SK-N-SH (cell line): ENCODE measurements at regions not wholly inside any gene's neighbourhood (a gene's known extent, or its start where the extent isn't known, plus 50 kb on each side); places are given as distances from the start of the nearest gene placed in this dataset.

Experiments
- CTCF ChIA-PET: fragments of 300-600, 350-600 bp; formaldehyde crosslinking; extraction: SDS; loops from one replicate; lab custom pipeline; 2021; lab: Yijun Ruan, JAX
- POLR2A ChIA-PET: fragments of 350-600 bp; sonication (Branson Sonifier 250); formaldehyde crosslinking; extraction: SDS; loops from one replicate; lab custom pipeline; 2020; ENCODE audit warnings: antibody characterized with exemption, inconsistent platforms; lab: Yijun Ruan, JAX
- DNase-seq: peaks from one replicate; pipeline ENCODE4 v3.0.0; 2012
- H2AFZ ChIP-seq: fragments of 200-600 bp; sonication (generic); 2 replicates; pipeline ENCODE4 v1.8.1; 2016; ENCODE audit warnings: antibody characterized with exemption, mild to moderate bottlenecking, low read depth
- H3F3A ChIP-seq: fragments of 200-600 bp; sonication (generic); replicated peaks from 2 replicates; pipeline ENCODE3; 2016; ENCODE audit warnings: antibody characterized with exemption, mild to moderate bottlenecking; ENCODE audit not compliant: insufficient read depth
- H3K27ac ChIP-seq, 2 experiments: fragments of 200-500 bp in 1 of 2; fragments of 200-600 bp in 1 of 2; sonication (Bioruptor generic) in 1 of 2; sonication (generic), shearing (Covaris generic) in 1 of 2; 2 replicates each; pipeline versions ENCODE4 v1.5.1 to v1.6.1; 2014 to 2016; ENCODE audit warnings: low read depth in 2 of 2, inconsistent platforms in 1 of 2, low read length in 1 of 2, mild to moderate bottlenecking in 1 of 2, mixed read lengths in 1 of 2
- H3K27me3 ChIP-seq: fragments of 200-600 bp; sonication (generic), shearing (Covaris generic); 2 replicates; pipeline ENCODE4 v1.6.1; 2016; ENCODE audit warnings: mixed run types; ENCODE audit not compliant: insufficient read depth
- H3K36me3 ChIP-seq, 2 experiments: fragments of 200-500 bp in 1 of 2; fragments of 200-600 bp in 1 of 2; sonication (Bioruptor generic) in 1 of 2; sonication (generic) in 1 of 2; replicated peaks in 1 of 2; 2 replicates each; pipeline versions ENCODE3 to v1.5.1; 2014 to 2016; ENCODE audit warnings: low read length in 1 of 2, mild to moderate bottlenecking in 1 of 2; ENCODE audit not compliant: insufficient read depth in 2 of 2, control insufficient read depth in 1 of 2
- H3K4me1 ChIP-seq, 2 experiments: fragments of 200-500 bp in 1 of 2; fragments of 200-600 bp in 1 of 2; sonication (Bioruptor generic) in 1 of 2; sonication (generic), shearing (Covaris generic) in 1 of 2; 2 replicates each; pipeline versions ENCODE4 v1.5.1 to v1.6.1; 2014 to 2016; ENCODE audit warnings: low read depth in 1 of 2, low read length in 1 of 2, mixed run types in 1 of 2; ENCODE audit not compliant: insufficient read depth in 2 of 2, control insufficient read depth in 1 of 2
- H3K4me2 ChIP-seq: fragments of 200-600 bp; sonication (generic), shearing (Covaris generic); 2 replicates; pipeline ENCODE4 v1.6.1; 2017; ENCODE audit warnings: mixed run types
- H3K4me3 ChIP-seq, 2 experiments: fragments of 200-500 bp in 1 of 2; fragments of 200-600 bp in 1 of 2; sonication (Bioruptor generic) in 1 of 2; sonication (generic), shearing (Covaris generic) in 1 of 2; 2 replicates each; pipeline versions ENCODE4 v1.5.1 to v1.8.1; 2014 to 2016; ENCODE audit warnings: low read depth in 2 of 2, inconsistent platforms in 1 of 2, low read length in 1 of 2, mild to moderate bottlenecking in 1 of 2, mixed read lengths in 1 of 2, moderate library complexity in 1 of 2
- H3K79me2 ChIP-seq: fragments of 200-600 bp; sonication (generic); 2 replicates; pipeline ENCODE4 v1.8.1; 2017; ENCODE audit warnings: mild to moderate bottlenecking; ENCODE audit not compliant: insufficient read depth
- H3K9ac ChIP-seq: fragments of 200-600 bp; sonication (generic); 2 replicates; pipeline ENCODE4 v1.6.1; 2017; ENCODE audit warnings: mixed run types
- H3K9me2 ChIP-seq: fragments of 200-600 bp; sonication (generic); 2 replicates; pipeline ENCODE4 v1.6.1; 2017; ENCODE audit warnings: mixed run types
- H3K9me3 ChIP-seq: fragments of 200-600 bp; sonication (generic); 2 replicates; pipeline ENCODE4 v1.6.1; 2017; ENCODE audit warnings: mixed run types, mild to moderate bottlenecking, moderate library complexity
- H4K20me1 ChIP-seq: fragments of 200-600 bp; sonication (generic); 2 replicates; pipeline ENCODE4 v1.6.1; 2017; ENCODE audit warnings: mild to moderate bottlenecking, mixed run types; ENCODE audit not compliant: insufficient read depth
- ELF1 ChIP-seq: IDR thresholded peaks from 2 replicates; pipeline ENCODE4 v1.4.0; 2012
- FOSL2 ChIP-seq: IDR thresholded peaks from 2 replicates; pipeline ENCODE4 v1.4.0; 2012; ENCODE audit warnings: low read depth, mild to moderate bottlenecking, moderate library complexity, borderline replicate concordance
- FOXM1 ChIP-seq: IDR thresholded peaks from 2 replicates; pipeline ENCODE4 v1.4.0; 2012; ENCODE audit warnings: low read depth, mild to moderate bottlenecking
- GABPA ChIP-seq: IDR thresholded peaks from 2 replicates; pipeline ENCODE4 v1.4.0; 2012; ENCODE audit warnings: low read depth, mild to moderate bottlenecking
- IRF3 ChIP-seq: fragments of 150-350 bp; IDR thresholded peaks from 2 replicates; pipeline ENCODE4 v1.6.1; 2016; ENCODE audit warnings: mild to moderate bottlenecking, low read depth, low read length
- JUND ChIP-seq: IDR thresholded peaks from 2 replicates; pipeline ENCODE4 v1.4.0; 2012
- MEF2A ChIP-seq: IDR thresholded peaks from 2 replicates; pipeline ENCODE4 v1.4.0; 2012; ENCODE audit warnings: low read depth, borderline replicate concordance
- REST ChIP-seq: IDR thresholded peaks from 2 replicates; pipeline ENCODE4 v1.6.1; 2012; ENCODE audit warnings: mild to moderate bottlenecking, low read depth, low read length, moderate library complexity
- RXRA ChIP-seq: IDR thresholded peaks from 2 replicates; pipeline ENCODE4 v1.4.0; 2012; ENCODE audit warnings: low read depth, mild to moderate bottlenecking, borderline replicate concordance
- SMC3 ChIP-seq: IDR thresholded peaks from 2 replicates; pipeline ENCODE4 v1.6.1; 2012; ENCODE audit warnings: low read depth, low read length, improper control_type of control experiment
- TAF1 ChIP-seq: IDR thresholded peaks from 2 replicates; pipeline ENCODE4 v1.6.1; 2012; ENCODE audit warnings: low read depth, mild to moderate bottlenecking, low read length, moderate library complexity, borderline replicate concordance
- USF1 ChIP-seq: IDR thresholded peaks from 2 replicates; pipeline ENCODE4 v1.4.0; 2012; ENCODE audit warnings: low read depth, borderline replicate concordance
- YY1 ChIP-seq: IDR thresholded peaks from 2 replicates; pipeline ENCODE4 v1.4.0; 2012; ENCODE audit warnings: low read depth, mild to moderate bottlenecking
- ZBTB33 ChIP-seq: IDR thresholded peaks from 2 replicates; pipeline ENCODE4 v1.4.0; 2012; ENCODE audit warnings: low read depth, borderline replicate concordance
- WGBS: methylation state at CpG from one replicate; pipeline ENCODE4 v1.1.6; 2017; ENCODE audit warnings: low lambda C conversion rate; 5-methylcytosine and 5-hydroxymethylcytosine counted together
- TF ChIP-seq, protein P1 (sequence below): fragments of 150-350 bp; IDR thresholded peaks from 2 replicates; pipeline ENCODE4 v1.6.1; 2017; ENCODE audit warnings: antibody characterized with exemption, low read length, low read depth, borderline replicate concordance

- ChIA-PET POLR2A (no interaction called here), CTCF (interaction anchor here (1.5 kb wide), 1 partner anchor 18 kb away, joined by 4 read pairs; no protein-coding TSS in a partner anchor)
- no peaks in the 10 kb centered on the region for H3K9me3 ChIP-seq
- H3K27ac ChIP-seq: no peak overlapping the region
- H4K20me1 ChIP-seq: no peaks in the 10 kb centered on the region
- no peak for DNase-seq
- peaks cover 0 to 14% of the 10 kb centered on the region in 2 experiments; a peak in 1 of 4 replicates for H3K4me1 ChIP-seq
- H3K4me2 ChIP-seq: no peak overlapping the region
- TF ChIP-seq TAF1: no peak
- no peak for TF ChIP-seq JUND
- no peak for TF ChIP-seq RXRA
- TF ChIP-seq YY1: no peak
- TF ChIP-seq ELF1: no peak
- no peak for TF ChIP-seq MEF2A
- TF ChIP-seq IRF3: no peak
- TF ChIP-seq, protein P1, sequence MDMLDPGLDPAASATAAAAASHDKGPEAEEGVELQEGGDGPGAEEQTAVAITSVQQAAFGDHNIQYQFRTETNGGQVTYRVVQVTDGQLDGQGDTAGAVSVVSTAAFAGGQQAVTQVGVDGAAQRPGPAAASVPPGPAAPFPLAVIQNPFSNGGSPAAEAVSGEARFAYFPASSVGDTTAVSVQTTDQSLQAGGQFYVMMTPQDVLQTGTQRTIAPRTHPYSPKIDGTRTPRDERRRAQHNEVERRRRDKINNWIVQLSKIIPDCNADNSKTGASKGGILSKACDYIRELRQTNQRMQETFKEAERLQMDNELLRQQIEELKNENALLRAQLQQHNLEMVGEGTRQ: no peak
- no peak for TF ChIP-seq USF1
- TF ChIP-seq GABPA: no peak
- TF ChIP-seq ZBTB33: no peak
- no peak for TF ChIP-seq SMC3
- TF ChIP-seq FOXM1: no peak
- TF ChIP-seq FOSL2: no peak
- TF ChIP-seq REST: no peak
- no peak overlapping the region for H3K4me3 ChIP-seq
- WGBS: 63% methylated on average over 2 of the region's 2 CpGs
- H2AFZ ChIP-seq: no peak overlapping the region
- no peaks in the 10 kb centered on the region for H3K9me2 ChIP-seq
- no peaks in the 10 kb centered on the region for H3K36me3 ChIP-seq
- no peak overlapping the region for H3K9ac ChIP-seq
- H3K79me2 ChIP-seq: no peaks in the 10 kb centered on the region
- H3F3A ChIP-seq: no peaks in the 10 kb centered on the region
- peaks cover 12% of the 10 kb centered on the region; the same call in 1 of the 2 replicates for H3K27me3 ChIP-seq
These were observed 117.6 kb upstream of the FGF3 start for GRCh38 chr11:69936771-69937170.
